HEK293 (cell line): ENCODE measurements at regions not wholly inside any gene's neighbourhood (a gene's known extent, or its start where the extent isn't known, plus 50 kb on each side); places are given as distances from the start of the nearest gene placed in this dataset.

ENCODE experiments used
- CTCF ChIA-PET: fragments of 350-600 bp; formaldehyde crosslinking; extraction: SDS; loops from one replicate; lab custom pipeline; 2021; ENCODE audit warnings: antibody characterized with exemption; lab: Yijun Ruan, JAX
- POLR2A ChIA-PET: fragments of 300-600 bp; formaldehyde crosslinking; extraction: SDS; loops from one replicate; lab custom pipeline; 2020; ENCODE audit warnings: antibody characterized with exemption, inconsistent platforms; lab: Yijun Ruan, JAX
- H3K27ac ChIP-seq: fragments of 200-500 bp; sonication (Bioruptor generic); 2 replicates; pipeline ENCODE4 v1.5.1; 2014; ENCODE audit warnings: low read depth, low read length, control low read depth, inconsistent platforms; ENCODE audit errors: extremely low read depth
- H3K36me3 ChIP-seq, 2 experiments: fragments of 200-500 bp in 1 of 2; sonication (Bioruptor generic) in 1 of 2; 1 replicate in 1 of 2; 2 replicates in 1 of 2; pipeline ENCODE4 v1.5.1; 2014 to 2017; ENCODE audit warnings: inconsistent platforms in 2 of 2, low read length in 2 of 2; ENCODE audit not compliant: control insufficient read depth in 2 of 2, insufficient read depth in 1 of 2
- H3K4me1 ChIP-seq: fragments of 200-500 bp; sonication (Bioruptor generic); 2 replicates; pipeline ENCODE4 v1.5.1; 2014; ENCODE audit warnings: mild to moderate bottlenecking, low read length, inconsistent platforms; ENCODE audit not compliant: control insufficient read depth, insufficient read depth
- H3K4me3 ChIP-seq: 2 replicates; pipeline ENCODE4 v1.5.1; 2011; ENCODE audit warnings: low read depth, mild to moderate bottlenecking, control low read depth, low read length, moderate library complexity
- H3K9me3 ChIP-seq: fragments of 200-500 bp; sonication (Bioruptor generic); 2 replicates; pipeline ENCODE4 v1.5.1; 2014; ENCODE audit warnings: low read depth, low read length, inconsistent platforms; ENCODE audit not compliant: control insufficient read depth, insufficient read depth
- EGR2 ChIP-seq: fragments of 450-650 bp; formaldehyde crosslinking; IDR thresholded peaks from 2 replicates; pipeline ENCODE4 v1.5.1; 2016; ENCODE audit warnings: low read depth, missing biosample characterization, missing genetic modification characterization
- FEZF1 ChIP-seq: fragments of 450-650 bp; formaldehyde crosslinking; IDR thresholded peaks from 2 replicates; pipeline ENCODE4 v1.5.1; 2016; ENCODE audit warnings: missing biosample characterization, missing genetic modification characterization
- GLI4 ChIP-seq: fragments of 450-650 bp; formaldehyde crosslinking; IDR thresholded peaks from 2 replicates; pipeline ENCODE4 v1.5.1; 2016; ENCODE audit warnings: missing biosample characterization, missing genetic modification characterization
- GLIS1 ChIP-seq: fragments of 450-650 bp; formaldehyde crosslinking; IDR thresholded peaks from 2 replicates; pipeline ENCODE4 v1.5.1; 2016; ENCODE audit warnings: missing biosample characterization, missing genetic modification characterization
- HIC1 ChIP-seq: fragments of 450-650 bp; formaldehyde crosslinking; IDR thresholded peaks from 2 replicates; pipeline ENCODE4 v1.5.1; 2016; ENCODE audit warnings: missing biosample characterization, missing genetic modification characterization
- INSM2 ChIP-seq: fragments of 450-650 bp; formaldehyde crosslinking; IDR thresholded peaks from 2 replicates; pipeline ENCODE4 v1.5.1; 2016; ENCODE audit warnings: missing biosample characterization, missing genetic modification characterization
- KLF1 ChIP-seq: fragments of 450-650 bp; formaldehyde crosslinking; IDR thresholded peaks from 2 replicates; pipeline ENCODE4 v1.5.1; 2016; ENCODE audit warnings: missing biosample characterization, missing genetic modification characterization
- KLF8 ChIP-seq: fragments of 450-650 bp; formaldehyde crosslinking; IDR thresholded peaks from 2 replicates; pipeline ENCODE4 v1.5.1; 2016; ENCODE audit warnings: missing biosample characterization, missing genetic modification characterization
- ZBTB1 ChIP-seq: fragments of 450-650 bp; formaldehyde crosslinking; IDR thresholded peaks from 2 replicates; pipeline ENCODE4 v1.5.1; 2016; ENCODE audit warnings: missing biosample characterization, missing genetic modification characterization
- ZFHX2 ChIP-seq: fragments of 450-650 bp; formaldehyde crosslinking; conservative IDR thresholded peaks from 2 replicates; pipeline ENCODE4 v1.5.1; 2016; ENCODE audit warnings: missing biosample characterization, missing genetic modification characterization
- ZNF148 ChIP-seq: fragments of 450-650 bp; formaldehyde crosslinking; IDR thresholded peaks from 2 replicates; pipeline ENCODE4 v1.5.0; 2017; ENCODE audit warnings: missing biosample characterization, missing genetic modification characterization, borderline replicate concordance
- ZNF16 ChIP-seq: fragments of 450-650 bp; formaldehyde crosslinking; IDR thresholded peaks from 2 replicates; pipeline ENCODE4 v1.5.1; 2016; ENCODE audit warnings: low read depth, missing biosample characterization, missing genetic modification characterization
- ZNF2 ChIP-seq: fragments of 450-650 bp; formaldehyde crosslinking; IDR thresholded peaks from 2 replicates; pipeline ENCODE4 v1.5.1; 2016; ENCODE audit warnings: missing biosample characterization, missing genetic modification characterization
- ZNF354C ChIP-seq: fragments of 450-650 bp; formaldehyde crosslinking; IDR thresholded peaks from 2 replicates; pipeline ENCODE4 v1.5.1; 2016; ENCODE audit warnings: missing biosample characterization, missing genetic modification characterization, low read depth, borderline replicate concordance
- ZNF37A ChIP-seq: fragments of 450-650 bp; IDR thresholded peaks from 2 replicates; pipeline ENCODE4 v1.5.1; 2018; ENCODE audit warnings: missing biosample characterization, missing genetic modification characterization
- ZNF416 ChIP-seq: fragments of 450-650 bp; formaldehyde crosslinking; IDR thresholded peaks from 2 replicates; pipeline ENCODE4 v1.5.1; 2016; ENCODE audit warnings: missing biosample characterization, missing genetic modification characterization
- ZNF518A ChIP-seq: fragments of 450-650 bp; formaldehyde crosslinking; conservative IDR thresholded peaks from 2 replicates; pipeline ENCODE4 v1.5.1; 2016; ENCODE audit warnings: low read depth, missing biosample characterization, missing genetic modification characterization
- ZNF571 ChIP-seq: fragments of 450-650 bp; formaldehyde crosslinking; IDR thresholded peaks from 2 replicates; pipeline ENCODE4 v1.5.0; 2017; ENCODE audit warnings: missing biosample characterization, missing genetic modification characterization
- ZNF624 ChIP-seq: fragments of 450-650 bp; formaldehyde crosslinking; IDR thresholded peaks from 2 replicates; pipeline ENCODE4 v1.5.1; 2017; ENCODE audit warnings: missing biosample characterization, missing genetic modification characterization
- ZNF76 ChIP-seq: fragments of 450-650 bp; formaldehyde crosslinking; IDR thresholded peaks from 2 replicates; pipeline ENCODE4; 2016; ENCODE audit warnings: low read depth, missing biosample characterization, missing genetic modification characterization, borderline replicate concordance
- ZNF776 ChIP-seq: fragments of 450-650 bp; formaldehyde crosslinking; IDR thresholded peaks from 2 replicates; pipeline ENCODE4 v1.5.0; 2017; ENCODE audit warnings: missing biosample characterization, missing genetic modification characterization, borderline replicate concordance
- ZSCAN23 ChIP-seq: fragments of 450-650 bp; formaldehyde crosslinking; IDR thresholded peaks from 2 replicates; pipeline ENCODE4 v1.5.1; 2016; ENCODE audit warnings: missing biosample characterization, missing genetic modification characterization

GRCh38 chr1:10939654-10940450, 72.6 kb upstream of the TARDBP start (continued):
- peak; percentile 72; the same call in 1 of the 2 replicates for TF ChIP-seq EGR2 (tag by site-specific recombination)

- no peaks in the 10 kb centered on the region for H3K9me3 ChIP-seq
- H3K4me1 ChIP-seq: peaks cover 3% of the 10 kb centered on the region; the same call in 1 of the 2 replicates
- ChIA-PET POLR2A (no interaction called here), CTCF (interaction anchor here (0.6 to 0.7 kb wide), 3 partner anchors 35 to 90 kb away, joined by 3 read pairs; no protein-coding TSS in a partner anchor)
- H3K36me3 ChIP-seq: no peaks in the 10 kb centered on the region
- no peak overlapping the region for H3K4me3 ChIP-seq
- no peak overlapping the region for H3K27ac ChIP-seq
- TF ChIP-seq ZBTB1 (tag by site-specific recombination) (no peak), ZFHX2 (tag by site-specific recombination) (no peak), ZNF2 (tag by site-specific recombination) (no peak), ZNF518A (no peak), GLI4 (tag by site-specific recombination) (no peak), KLF8 (no peak), INSM2 (tag by site-specific recombination) (no peak), ZNF37A (tag by site-specific recombination) (no peak), ZNF148 (tag by site-specific recombination) (no peak)
Measured at GRCh38 chr1:10940451-10940804, 72.0 kb upstream of the TARDBP start.

- Histone ChIP-seq H3K4me1 (peaks cover 3% of the 10 kb centered on the region; the same call in 1 of the 2 replicates), H3K4me3 (no peak overlapping the region), H3K27ac (no peak overlapping the region), H3K9me3 (no peaks in the 10 kb centered on the region), H3K36me3 (no peaks in the 10 kb centered on the region)
- ChIA-PET CTCF (interaction anchor here (0.6 to 0.7 kb wide), 3 partner anchors 35 to 91 kb away, joined by 3 read pairs; no protein-coding TSS in a partner anchor), POLR2A (no interaction called here)
- TF ChIP-seq ZNF354C (tag by site-specific recombination) (no peak), ZNF76 (tag by site-specific recombination) (no peak), ZSCAN23 (tag by site-specific recombination) (no peak), ZNF776 (no peak), GLIS1 (tag by site-specific recombination) (no peak), ZNF16 (tag by site-specific recombination) (no peak), ZNF624 (tag by site-specific recombination) (no peak), FEZF1 (tag by site-specific recombination) (no peak), HIC1 (tag by site-specific recombination) (no peak), ZNF571 (tag by site-specific recombination) (no peak), KLF1 (tag by site-specific recombination) (no peak), ZNF416 (no peak)
Measured at GRCh38 chr1:10940838-10941237, 71.6 kb upstream of the TARDBP start.
